HG03439 (cell line): ENCODE measurements at regions not wholly inside any gene's neighbourhood (a gene's known extent, or its start where the extent isn't known, plus 50 kb on each side); places are given as distances from the start of the nearest gene placed in this dataset.

Source experiments
- ATAC-seq: cut with Tn5 transposase; IDR thresholded peaks from one replicate; pipeline ENCODE4 v1.9.1; 2021; ENCODE audit warnings: mild to moderate bottlenecking, moderate library complexity; ENCODE audit not compliant: unreplicated experiment

DNA sequence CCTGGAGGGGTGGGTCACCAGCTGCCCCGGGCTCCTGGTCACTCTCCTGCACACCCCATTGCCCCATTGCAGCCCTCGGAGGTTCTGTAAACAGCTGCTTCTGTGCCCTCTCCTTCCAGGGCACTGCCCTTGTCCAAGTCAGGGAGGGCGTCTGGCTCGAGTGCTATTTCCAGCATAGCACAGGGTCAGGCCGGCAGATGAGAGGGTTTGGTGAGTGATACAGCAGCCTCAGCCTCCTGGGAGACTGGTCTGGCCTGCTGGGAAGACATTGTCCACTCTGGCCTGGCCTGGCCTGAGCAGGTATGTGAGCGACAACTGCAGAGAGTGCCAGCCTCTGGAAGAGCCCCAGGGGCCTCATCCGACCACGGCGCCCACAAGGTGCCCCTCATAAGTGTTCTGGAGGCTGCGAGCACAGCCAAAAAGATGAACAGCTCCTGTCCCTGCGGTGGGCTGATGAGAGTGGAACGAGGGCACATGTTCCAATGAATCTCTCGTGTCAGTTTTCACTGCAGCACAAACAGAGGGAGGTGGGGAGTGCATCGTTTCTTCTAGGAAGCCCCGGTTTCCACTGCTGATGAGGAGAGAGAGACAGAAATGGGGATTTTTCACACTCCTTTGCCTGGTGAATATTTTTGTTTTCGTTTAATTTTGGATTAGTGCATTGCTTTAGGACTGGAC lies 105.8 kb upstream of the SDK2 start:
- no peak for ATAC-seq

DNA sequence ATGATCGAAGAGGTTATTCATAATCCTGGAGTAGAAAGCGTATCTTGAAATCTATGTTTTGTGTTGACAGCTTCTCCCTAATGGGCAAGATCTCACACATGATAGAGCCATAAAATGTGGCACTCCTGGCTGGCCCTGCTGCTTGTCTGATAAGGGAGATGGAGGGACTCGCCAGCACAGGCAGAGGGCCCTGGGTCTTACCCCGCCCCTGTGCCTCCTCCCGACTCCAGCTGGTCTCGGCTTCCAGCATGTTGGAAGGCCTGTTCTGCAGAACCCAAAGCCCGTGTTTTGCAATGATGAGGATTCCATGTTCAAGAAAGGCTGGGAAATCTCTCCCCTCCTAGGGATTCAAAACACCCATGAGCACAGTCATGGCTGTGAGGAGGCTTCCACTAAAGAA lies 106.7 kb upstream of the SDK2 start:
- ATAC-seq, result no peak

DNA sequence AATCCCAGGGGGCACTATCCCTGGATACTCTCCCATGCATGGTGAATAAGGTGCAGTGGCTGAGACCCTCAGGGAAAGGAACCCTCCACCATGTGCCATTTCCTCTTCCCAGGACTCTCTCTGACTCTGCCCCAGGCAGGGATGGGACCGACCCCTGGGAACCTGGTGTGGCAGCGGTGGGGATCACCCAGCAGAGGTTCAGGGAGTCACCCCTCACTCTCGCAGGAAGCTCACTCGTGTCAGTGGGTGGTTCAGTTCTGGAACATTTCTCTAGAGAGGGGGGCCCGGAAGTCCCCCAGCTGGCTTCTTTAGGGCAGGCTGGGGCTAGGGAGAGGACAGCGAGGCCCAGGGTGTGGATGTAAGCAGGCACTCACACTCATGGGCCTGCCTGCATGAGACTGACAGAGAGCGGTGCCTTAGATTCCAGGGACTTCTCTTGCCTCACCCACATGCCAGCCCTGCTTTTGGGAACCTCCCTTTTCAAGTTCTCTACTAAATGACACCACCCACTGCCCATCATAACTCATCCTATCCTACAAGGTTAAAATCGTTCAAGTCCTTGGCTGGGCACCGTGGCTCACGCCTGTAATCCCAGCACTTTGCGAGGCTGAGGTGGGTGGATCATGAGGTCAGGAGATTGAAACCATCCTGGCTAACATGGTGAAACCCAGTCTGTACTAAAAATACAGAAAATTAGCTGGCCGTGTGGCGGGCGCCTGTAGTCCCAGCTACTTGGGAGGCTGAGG lies 109.7 kb upstream of the SDK2 start:
- no peak for ATAC-seq

DNA sequence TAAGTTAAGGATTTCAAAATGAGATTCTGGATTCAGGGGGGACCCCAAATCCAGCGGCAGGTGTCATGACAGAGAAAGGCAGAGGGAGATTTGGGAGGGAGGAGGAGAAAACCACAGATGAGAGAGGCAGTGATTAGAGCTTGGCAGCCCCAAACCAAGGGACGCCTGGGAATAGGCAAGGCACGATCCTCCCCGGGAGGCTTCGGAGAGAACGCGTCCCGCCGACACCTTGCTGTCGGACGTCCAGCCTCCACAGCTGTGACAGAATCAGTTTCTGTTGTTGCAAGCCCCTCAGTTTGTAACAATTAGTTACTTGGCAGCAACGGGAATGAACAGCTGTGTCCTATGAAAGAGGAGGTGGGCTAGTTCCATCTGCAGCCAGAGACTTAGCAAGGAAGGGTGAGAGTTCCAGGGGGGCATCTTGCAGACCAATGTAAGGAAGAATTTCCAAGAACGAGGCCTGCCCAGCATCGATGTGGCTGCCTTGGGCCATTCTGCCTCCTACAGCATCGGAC lies 110.7 kb upstream of the SDK2 start:
- ATAC-seq, result no peak

DNA sequence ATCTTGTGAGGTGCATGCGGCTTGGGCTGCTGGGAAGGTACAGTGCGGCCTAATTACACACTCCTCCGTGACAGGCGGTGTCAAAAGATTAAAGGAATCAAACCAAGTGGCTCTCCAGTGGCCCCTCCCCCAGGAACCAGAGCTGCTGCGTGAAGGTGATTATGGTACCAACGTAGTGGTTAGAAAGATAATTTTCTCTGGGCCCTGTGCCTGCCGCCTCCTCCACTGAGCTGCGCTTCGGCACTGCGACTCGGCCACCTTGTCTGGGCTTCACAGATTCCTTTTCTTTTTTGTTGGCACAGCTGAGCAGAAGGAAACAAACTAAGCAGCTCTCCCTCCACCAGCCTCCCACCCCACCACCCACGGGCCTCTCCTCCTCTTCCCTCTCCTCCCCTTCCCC lies 113.2 kb upstream of the SDK2 start:
- ATAC-seq, result no peak

DNA sequence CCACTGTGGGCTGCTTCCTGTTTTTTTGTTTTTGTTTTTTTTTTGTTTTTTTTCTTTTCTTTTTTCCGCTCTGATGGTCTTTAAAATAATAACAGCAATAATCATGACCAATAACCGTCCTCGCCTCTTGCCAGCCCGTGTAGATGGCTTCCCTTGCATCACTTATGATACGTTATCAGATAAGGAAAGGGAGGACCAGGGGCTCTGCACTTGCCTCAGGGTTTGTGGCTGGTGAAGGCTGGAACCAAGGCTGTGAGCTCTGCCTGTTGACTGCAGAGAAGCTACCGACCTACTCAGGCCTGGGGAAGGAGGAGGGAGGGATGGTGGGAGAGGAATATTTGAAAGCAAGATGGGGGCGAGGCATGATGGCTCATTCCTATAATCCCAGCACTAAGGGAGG lies 114.0 kb upstream of the SDK2 start:
- ATAC-seq, result no peak

DNA sequence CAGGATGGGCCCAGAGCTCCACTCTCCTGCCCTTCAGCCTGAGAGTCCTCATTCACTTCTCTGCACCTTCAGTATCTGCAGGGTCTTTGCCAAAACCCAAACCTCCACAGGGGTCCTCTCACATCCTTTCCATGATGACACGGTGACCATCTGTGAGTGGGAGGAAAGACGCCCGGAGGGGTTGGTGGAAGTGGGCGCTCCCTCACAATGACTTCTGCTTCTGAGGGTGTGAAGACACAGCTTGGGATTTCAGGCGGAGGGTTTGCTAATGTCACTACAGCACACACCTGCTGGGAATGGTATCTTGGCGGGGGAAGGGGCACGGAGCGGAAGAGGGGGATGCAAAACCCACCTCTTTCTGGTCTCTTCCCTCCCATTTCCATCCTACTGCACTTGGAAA lies 115.1 kb upstream of the SDK2 start:
- no peak for ATAC-seq

DNA sequence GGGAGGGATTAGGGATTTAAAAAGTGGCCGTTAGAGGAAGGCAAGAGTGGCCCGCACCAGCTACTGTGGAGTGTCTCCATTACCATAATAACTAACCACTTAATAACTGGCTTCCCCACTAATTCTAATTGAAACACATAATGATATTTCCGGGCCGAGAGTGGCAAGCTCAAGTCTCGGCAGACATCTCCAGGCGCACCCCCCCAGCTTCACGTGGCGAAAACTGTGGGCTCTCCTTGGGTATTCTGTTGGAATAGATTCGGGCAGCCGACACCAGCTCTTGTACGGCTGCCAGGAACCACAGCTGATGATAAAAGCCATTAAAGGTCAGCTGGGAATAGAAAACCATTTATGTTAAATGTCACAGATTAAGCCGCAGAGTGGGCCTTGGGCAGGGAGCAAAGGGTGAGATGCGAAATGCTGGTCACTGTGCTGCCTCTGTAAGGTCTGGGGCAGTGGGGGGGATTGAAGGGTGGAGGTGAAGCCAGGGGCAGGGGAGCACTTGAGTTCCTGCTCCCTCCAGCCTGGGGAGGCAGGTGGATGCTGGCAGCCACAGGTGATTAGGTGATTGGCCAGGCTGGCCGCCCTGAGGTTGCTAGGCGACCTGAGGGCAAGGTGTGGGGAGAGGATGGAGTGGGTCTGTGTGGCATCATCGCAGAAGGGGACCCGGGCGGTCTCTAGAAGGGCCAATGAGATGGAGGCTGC lies 115.6 kb upstream of the SDK2 start:
- no peak for ATAC-seq

DNA sequence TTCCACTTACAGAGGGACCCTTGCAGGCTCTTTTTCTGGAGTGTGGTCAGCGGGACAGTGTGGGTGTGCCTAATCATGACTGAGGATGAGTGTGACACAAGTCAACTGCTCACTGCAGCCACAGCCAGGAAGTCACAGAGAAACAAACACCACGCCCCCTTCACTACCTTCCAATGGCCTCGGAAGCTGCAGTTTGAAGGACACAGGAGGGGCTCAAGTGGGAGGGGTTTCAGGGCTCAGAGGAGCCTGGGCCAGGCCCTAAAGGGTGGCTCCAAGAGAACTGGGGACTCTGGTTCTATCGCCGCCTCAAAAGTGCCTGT lies 116.2 kb upstream of the SDK2 start:
- no peak for ATAC-seq

DNA sequence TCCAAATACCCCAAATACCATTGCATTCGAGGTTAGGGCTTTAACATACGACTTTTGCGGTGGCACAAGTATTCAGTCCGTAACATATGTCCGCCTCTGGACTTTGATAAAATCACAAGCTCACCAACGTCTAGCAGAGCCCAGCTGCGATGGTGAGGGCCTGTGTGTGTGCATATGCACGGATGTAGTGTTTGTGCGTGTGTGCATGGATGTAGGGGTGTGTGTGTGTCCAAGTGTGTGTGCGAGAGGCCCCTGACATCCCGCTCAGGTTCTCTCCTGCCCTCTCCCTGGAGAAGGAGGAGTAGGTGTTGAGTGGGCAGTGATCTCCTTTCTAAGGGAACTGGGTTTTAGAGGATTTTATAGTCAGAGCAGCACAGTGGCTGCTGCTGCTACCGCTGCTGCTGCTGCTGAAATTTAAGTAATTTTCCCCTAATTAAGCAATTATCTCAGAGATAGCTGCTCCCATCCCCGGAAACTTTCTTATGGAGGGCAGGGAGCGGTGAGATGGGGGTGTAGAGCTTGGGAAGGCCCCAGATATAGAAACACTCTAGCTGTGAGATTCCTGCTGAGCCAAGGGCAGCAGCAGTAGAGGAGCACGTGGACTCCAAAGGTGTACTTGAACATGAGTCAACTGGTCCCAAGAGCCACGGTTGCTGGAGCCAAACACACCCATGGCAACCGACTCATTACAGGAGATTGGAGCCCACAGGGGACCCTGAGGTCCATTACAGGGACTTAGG lies 121.7 kb upstream of the SDK2 start:
- ATAC-seq, result no peak

DNA sequence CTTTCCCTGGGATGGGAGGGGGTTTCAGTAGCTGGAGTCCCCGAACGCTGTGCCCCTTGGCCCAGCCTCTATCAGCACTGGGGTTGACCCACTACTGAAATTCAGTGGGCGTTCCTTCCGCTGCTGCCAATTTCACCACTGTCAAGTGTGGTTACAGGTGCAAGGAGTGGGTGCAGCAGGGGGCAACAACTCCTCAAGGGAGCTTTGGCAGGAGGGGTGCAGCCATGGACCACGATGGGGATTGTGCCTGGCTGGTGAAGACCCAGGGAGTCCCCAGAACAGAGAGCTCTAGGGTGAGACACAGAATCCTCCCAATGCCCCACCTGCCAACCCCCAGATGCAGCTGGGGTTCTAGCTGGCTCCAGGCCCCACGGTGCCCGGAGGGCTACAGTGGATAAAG lies 123.5 kb upstream of the SDK2 start:
- ATAC-seq, result no peak

DNA sequence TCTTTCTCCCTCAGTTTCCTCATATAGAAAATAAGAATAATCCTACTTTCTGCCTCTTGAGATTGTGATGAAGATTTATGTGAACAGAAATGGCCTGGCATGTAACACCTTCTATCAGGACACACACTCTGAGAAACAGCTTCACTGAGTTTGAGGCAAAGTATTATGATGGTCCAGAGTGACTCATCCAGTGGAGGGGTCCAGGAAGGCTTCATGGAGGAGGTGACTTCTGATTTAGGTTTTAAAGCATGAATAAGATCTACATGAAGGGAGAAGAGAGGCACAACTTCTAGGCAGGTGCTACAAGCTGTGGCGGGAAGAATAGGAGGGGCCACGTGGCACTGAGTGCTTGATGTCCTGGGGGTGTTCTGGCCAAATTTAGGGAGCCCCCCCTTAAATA lies 124.4 kb upstream of the SDK2 start:
- ATAC-seq, result no peak

DNA sequence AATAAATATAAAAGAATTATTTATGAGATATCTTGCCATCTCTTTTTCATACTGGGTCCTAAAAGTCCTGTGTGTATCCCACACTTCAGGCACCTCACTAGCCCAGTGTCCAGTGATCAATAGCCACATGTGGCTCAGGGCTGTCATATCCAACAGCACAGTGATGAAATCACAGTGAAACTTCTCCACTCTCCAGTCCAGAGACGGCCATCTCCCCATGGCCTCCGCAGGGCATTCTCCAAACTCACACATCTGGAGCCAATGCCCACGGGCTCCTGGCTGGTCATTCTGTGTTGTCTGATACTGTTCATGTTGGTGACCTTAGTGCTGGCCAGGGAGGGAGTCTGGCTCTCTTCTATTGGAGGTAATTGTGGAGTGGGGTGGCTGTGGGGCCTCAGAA lies 125.2 kb upstream of the SDK2 start:
- ATAC-seq, result no peak

DNA sequence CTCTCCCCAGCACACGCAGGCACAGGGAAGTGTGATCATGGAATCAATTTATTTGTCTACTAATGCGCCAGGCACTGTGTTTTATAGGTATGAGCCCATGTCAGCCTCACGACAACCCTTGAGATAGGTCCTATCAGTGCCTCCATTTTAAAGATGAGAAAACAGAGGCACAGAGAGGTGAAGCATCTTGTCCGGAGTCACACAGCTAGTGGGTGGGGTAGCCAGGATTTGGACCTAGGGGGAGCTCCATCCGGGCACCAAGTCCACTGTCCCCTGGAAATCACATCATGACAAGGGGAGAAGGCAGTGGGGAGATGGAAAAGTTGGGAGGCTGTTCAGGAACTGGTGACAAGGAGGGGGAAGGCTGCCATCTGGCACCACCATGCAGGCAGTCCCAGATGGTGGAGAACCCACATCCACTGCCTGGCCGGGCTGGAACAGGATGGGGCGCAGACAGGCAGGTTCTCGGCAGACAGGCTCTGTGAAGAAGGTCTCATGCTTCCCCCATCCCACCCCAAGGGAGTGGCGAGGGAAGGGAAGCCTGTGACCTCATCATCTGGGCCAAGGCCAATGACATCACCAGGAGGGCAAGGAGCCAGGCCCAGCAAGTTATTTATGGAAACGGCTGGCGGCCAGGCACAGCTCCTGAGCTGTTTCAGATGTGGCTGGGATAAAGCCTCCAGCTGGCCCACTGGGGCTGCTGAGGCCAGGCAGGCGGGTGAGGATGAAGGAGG lies 126.0 kb upstream of the SDK2 start:
- ATAC-seq, result no peak

DNA sequence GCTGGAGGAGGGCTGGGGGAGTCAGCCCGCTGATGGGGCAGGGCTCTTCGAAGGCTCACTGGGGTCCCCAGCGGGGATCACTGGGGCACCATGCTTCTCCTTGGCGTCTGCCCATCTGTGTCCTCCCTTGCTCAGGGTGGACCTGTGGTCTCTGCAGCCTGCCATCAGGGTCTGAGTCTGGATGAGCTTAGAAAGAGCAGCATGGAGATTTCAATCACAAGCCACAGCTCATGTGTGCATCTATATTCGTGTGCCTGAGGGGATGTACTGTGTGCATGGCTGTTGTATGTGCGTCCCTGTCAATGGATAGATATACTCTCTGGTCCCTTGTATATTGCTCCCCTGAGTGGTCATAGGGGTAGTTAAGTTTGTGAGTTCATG lies 126.6 kb upstream of the SDK2 start:
- ATAC-seq, result no peak

DNA sequence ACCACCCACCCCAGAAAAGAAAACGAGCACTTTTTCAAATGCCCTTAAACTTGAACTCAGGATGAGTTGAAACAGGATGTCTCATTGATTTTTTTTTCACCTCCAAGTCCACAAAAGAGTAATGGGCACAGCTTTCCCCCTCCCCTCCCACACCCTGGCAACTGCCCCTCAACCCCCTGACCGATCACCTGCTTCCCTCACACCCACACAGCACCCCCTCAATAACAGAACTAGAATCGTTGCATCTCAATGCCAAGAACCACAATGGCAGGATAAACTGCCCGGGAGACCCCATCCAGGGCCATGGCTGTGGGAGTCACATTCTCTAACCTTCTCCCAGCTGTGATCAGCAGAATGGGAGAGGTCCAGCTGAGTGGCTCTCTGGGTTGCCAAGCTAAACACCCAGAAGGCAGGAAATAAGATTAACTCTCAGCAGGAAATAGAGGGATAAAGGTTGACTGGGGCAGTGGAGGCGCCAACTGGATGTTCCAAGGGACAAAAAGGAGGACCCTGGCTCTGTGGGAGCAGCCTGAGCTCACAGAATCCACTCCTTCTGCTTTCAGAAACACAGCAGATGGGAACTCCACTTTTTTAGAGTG lies 128.0 kb upstream of the SDK2 start:
- ATAC-seq, result no peak

DNA sequence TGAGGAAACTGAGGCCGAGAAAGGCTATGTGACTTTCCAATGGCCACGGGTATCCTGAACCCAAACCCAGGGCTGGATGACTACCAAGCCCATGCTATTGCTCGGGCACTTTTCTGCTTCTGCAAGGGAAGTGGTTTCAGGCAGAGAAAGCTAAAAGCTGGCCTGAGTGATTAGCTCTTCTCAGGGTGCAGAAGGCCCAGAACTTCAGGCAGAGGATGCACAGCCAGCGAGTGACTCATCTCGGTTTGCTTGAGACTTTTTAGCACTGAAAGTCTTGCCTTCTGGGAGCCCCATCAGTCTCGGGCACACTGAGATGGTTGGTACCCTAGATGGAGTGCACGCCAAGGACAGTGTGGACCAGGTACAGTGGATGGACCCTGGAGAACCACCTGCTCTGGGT lies 129.5 kb upstream of the SDK2 start:
- ATAC-seq, result no peak

DNA sequence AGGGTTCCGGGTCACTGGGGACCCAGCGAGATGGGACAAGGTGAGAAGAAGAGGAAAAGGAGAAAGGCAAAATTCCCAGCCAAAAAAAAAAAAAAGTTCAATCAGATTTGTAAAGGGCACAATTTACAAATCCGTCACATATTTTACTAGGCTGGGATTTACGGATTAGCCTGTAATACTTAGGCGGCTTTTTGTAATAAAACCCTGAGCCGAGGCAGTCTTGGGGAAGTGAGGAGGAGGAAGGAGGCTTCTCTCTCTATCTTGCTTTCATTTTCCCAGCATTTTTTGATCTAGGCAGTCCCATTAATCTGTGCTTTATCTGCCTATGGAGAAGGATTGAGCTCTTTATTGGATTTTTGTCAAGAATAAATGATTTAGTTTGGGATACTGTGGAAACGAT lies 130.6 kb upstream of the SDK2 start:
- no peak for ATAC-seq

DNA sequence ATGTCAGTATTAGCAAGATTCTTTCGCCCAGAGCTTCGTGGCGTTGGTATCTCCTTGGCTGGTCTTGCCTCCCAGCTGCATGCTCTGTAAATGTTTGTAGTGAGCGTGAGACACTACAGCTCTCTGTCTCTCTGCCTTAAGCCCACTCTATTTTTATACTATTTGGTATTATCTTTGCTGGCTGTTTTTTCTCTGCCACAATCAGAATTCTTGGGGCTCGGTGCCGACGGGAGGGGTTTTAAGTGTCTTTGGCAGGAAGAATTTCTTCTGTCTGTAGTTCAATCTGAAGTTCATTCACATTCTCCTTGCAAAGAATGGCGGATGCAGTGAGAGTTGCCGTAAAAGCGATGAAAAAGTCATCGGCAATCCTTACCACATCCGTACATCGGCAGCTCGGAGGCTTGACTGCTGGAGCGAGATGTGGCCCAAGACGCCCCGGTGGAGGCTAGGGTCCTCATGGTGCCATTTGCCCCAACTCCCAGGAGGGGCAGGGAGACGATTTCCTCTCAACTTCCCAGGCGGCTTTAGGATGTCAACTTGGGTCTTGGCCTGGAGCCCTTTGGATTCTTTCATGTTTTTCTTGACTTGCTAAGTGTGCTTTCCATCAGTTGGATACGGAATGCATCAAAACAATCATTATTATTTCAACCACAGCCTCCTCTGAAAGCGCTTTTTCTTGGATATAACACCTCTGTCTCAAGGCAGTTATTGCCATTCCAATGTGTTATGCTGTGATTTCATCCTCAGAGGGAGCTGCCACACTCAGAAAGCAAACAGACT lies 132.3 kb upstream of the SDK2 start:
- no peak for ATAC-seq

DNA sequence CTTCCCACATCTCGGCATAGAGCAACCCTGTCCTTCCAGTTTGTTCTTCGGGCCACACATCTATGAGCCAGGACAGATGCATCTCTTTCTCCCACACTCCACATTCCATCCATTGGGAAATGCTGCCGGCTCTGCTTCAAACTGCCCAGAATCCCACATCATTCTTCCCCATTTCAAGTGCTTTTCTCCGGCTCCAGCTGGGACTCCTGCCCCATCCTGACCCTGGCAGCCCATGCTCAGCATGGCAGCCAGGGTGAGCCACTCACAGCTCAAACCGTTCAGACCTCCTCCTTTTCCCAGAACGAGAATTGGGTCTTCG lies 132.8 kb upstream of the SDK2 start:
- ATAC-seq, result no peak
